ENCODE measurements at regions not wholly inside any gene's neighbourhood (a gene's known extent, or its start where the extent isn't known, plus 50 kb on each side); places are given as distances from the start of the nearest gene placed in this dataset.

GRCh38 chr2:128435576-128436478 is 117.2 kb upstream of the HS6ST1 start:
- DNase-seq (ENCODE audit: extremely low read depth, low read depth, low spot score), result no peak

DNA sequence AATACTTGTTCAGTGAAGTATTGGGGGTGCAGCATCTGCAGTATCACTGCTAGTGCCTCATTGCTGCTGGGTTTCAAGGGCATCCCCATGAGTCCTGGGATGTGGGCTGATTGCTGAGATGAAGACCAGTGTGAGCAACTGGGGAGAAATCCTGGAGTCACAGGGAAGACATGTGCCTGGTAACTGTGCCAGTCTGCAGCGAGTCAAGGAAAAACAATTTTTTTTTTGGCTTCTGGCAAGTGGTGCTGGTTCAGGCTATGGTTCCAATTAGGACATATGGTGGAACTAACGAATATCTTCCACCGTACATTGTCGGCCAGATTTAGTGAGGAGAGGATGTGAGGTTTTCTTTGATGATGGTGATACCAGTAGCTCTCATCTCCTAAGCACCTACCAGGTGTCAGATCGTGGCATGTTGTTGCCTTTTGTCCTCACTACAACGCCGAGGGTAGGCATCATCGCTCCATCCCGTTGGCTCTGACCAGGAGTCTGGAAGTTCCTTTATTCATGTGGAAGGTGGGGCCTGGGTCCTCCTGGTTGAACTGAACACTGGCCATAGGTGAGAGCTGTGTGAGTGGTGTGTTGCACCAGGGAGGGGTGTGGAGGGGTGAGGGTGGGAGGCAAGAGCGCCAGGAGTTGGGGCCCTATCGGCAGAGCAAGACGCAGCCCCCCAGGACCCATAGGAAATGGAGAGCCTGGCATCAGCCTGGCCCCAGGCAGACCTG is 118.0 kb upstream of the HS6ST1 start:
- no peak for DNase-seq (ENCODE audit: extremely low read depth, low read depth, low spot score)

- no peak for DNase-seq (ENCODE audit: extremely low read depth, low read depth, low spot score)
Observed at GRCh38 chr2:128437204-128437565, 118.5 kb upstream of the HS6ST1 start.

DNA sequence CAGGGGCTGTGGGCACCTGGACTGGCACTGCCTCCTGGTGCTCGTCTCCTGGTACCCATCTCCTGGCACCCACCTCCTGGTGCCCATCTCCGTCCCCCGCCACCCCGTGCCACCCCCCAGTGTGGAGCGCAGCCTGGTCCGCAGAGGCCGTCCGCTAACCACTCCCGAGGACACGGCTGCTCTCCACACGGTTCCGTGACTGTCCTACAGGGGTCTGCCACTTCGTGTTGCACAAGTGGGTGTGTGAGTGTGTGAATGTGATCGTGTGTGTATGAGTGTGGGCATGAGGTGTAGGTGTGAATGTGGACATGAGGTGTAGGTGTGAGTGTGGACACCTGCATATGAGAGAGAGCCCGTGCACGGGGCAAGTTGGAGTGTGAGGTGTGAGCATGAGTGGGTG is 119.4 kb upstream of the HS6ST1 start:
- no peak for DNase-seq (ENCODE audit: extremely low read depth, low read depth, low spot score)

- no peak for DNase-seq (ENCODE audit: extremely low read depth, low read depth, low spot score)
Observed at GRCh38 chr2:128438586-128438985, 119.9 kb upstream of the HS6ST1 start.

DNA sequence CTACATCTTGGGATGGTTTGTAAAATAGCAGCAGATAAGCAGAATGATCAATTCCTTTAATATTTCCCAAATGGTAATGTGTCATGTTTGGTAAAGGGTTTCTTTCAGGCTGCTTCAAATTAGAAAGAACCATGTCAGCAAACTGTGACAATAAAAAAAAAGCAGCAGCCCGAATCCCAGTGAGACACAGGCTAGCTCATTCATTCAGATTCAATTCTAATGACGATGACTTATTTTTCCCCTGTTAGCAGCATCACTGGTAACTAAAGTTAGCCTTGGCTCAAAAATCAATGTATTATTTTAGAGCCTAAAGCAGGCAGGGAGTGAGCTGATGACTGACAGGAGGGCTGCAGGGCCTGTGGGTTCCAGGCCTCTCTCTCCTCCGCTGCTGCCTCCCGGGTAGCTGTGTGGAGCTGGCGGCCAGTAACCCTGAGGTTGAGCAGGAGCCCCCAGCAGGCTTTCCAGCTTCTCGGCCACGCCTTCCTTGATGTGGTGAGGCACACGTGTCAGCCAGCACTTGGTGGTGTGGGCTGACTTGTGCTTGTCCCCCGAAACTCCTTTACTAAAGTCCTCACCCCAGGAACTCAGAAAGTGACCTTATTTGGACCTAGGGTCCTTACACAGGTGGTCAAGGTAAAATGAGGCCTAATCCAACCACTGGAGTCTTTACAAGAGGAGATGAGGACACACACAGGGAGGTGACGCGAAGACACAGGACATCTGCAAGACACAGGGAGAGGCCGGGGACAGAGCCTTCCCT is 120.5 kb upstream of the HS6ST1 start:
- no peak for DNase-seq (ENCODE audit: extremely low read depth, low read depth, low spot score)

DNA sequence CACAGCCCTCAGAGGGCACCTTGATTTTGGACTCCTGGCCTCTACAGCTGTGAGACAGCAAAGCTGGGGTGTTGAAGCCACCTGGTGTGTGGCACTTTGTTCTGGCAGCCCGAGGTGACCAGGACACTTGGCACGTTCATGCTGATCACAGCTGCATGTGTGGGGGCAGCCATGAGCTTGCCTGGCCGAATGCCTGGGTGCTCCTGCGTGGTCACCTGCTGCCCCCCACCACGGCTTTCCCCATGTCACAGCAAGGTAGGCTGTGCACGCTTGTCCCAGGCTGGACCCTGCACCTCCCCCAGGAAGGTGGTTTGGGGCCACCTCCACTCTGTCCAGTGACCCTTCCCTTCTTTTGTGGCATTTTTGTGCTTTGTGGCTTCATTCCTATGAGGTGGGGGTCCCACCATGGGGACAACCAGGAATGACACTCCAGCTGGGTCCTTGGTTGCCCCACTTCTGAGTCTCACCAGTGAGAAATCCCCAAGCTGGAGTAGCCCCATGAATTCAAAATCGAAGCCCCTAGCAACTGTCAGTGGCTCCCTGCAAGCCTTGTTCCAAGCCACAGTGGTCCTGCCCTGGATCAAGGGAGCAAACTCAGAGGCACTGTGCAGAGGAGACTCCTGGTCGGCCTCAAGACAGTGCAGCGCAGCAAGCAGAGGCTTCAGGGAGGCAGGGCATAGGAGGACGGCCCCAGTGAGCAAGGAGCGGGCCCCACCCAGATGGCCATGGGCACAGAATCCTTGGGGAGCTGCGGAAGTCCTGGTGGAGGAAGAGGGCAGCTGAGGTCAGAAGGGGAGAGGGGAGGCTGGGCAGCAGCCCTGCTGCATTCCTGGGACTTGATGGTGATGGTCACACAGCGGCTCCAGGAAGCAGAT is 121.4 kb upstream of the HS6ST1 start:
- DNase-seq (ENCODE audit: extremely low read depth, low read depth, low spot score), result no peak

DNA sequence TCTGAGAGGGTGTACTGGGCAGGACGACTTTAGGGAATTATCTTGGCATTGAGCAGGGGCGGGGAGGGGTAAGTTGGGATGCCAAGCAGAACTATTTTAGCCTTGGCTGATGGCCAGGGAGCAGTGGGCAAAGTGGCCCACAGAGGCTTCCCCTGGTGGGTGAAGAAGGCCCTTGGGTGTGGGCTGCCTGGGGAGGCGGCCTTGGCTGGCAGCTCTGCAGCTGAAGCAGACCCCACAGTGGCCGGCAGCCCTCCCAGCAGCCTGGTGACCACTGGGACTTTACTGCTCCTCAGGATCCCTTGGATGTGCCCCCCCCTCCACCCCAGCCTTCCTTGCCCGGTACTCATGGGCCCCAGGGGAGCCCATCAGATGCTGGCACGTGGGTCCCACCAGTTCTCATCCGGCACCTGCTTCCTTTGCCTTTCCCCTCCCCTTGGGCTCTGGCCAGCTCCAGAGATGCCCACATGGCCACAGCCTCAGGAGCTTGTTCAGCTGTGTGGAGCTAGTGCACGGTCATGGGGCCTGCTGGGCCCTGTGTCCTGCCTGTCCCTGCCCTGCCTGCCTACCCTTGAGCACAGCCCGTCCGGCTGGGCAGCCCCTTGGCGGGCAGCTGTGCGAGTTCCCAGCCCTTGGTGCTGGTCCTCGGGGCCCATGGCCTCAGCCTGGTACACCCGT is 122.1 kb upstream of the HS6ST1 start:
- DNase-seq (ENCODE audit: extremely low read depth, low read depth, low spot score), result no peak

GRCh38 chr2:128441341-128442052 is 122.8 kb upstream of the HS6ST1 start:
- DNase-seq (ENCODE audit: extremely low read depth, low read depth, low spot score), result no peak

DNA sequence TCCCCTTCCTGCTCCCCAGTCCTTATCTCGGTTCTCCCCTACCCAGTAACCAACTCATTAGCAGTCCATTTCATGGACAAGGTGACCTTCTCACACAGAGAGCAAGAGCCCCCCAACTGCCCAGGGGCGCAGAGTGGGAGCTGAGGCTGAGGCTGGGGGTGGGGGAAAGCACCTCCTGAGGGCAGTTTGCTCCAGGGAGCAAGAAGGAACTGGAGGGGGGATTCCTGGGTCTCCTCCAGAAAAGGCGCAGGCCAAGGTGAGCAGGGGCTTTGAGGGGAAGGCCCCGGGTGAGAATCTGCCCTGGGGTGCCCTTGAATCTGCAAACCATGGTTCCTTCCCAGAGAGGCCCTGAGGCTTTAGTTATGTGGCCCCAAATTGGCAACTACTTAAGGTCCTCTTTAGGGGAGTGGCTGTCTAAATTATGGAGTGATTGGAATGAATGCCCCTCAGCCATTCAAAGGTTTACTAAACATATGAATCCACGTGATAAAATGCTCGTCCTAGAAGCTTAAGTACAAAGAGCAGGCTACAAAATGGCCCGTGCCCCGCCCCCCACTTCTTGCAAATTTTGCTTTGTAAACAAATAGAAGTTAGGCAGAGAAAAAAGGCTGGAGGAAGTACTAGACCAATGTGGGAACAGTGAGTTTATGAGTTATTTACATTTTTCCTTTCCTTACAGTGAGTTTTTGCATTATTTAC is 123.5 kb upstream of the HS6ST1 start:
- no peak for DNase-seq (ENCODE audit: extremely low read depth, low read depth, low spot score)

- DNase-seq (ENCODE audit: extremely low read depth, low read depth, low spot score), result no peak
Observed at GRCh38 chr2:128442891-128443302, 124.2 kb upstream of the HS6ST1 start.

DNA sequence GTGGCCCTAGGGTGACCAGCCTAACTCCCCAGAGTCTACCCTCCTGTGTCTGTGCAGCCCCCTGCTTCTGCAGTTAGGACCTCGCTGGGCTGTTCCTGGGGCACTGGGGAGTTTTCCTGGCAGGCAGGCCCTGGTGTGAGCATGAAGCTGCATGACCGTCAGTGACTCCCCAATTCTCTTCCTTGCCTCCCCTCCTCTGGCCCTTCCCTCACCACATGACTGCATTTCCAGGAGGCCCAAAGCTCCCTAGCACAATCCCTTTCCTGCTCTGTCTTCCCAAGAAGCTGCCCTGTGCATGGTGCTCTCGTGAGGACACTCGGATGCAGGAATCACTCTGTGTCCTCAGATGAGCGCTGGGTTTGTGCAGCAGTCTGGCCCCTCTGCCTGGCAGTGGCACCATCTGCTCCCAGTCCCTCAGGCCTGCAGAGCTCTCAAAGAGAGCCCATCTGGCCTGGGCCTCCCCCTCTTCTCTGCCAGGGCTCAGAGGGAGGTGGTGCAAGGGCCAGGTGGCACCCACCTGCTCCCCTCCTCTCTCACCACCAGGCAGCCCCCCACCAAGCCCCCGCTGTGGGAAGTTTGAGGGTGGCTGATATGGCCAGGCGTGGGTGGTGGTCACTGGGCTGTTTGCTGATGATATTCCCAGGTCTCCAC is 125.6 kb upstream of the HS6ST1 start:
- no peak for DNase-seq (ENCODE audit: extremely low read depth, low read depth, low spot score)

GRCh38 chr2:128444816-128445522 is 126.3 kb upstream of the HS6ST1 start:
- DNase-seq (ENCODE audit: extremely low read depth, low read depth, low spot score), result no peak

GRCh38 chr2:128445523-128445900 is 126.8 kb upstream of the HS6ST1 start:
- no peak for DNase-seq (ENCODE audit: extremely low read depth, low read depth, low spot score)

DNA sequence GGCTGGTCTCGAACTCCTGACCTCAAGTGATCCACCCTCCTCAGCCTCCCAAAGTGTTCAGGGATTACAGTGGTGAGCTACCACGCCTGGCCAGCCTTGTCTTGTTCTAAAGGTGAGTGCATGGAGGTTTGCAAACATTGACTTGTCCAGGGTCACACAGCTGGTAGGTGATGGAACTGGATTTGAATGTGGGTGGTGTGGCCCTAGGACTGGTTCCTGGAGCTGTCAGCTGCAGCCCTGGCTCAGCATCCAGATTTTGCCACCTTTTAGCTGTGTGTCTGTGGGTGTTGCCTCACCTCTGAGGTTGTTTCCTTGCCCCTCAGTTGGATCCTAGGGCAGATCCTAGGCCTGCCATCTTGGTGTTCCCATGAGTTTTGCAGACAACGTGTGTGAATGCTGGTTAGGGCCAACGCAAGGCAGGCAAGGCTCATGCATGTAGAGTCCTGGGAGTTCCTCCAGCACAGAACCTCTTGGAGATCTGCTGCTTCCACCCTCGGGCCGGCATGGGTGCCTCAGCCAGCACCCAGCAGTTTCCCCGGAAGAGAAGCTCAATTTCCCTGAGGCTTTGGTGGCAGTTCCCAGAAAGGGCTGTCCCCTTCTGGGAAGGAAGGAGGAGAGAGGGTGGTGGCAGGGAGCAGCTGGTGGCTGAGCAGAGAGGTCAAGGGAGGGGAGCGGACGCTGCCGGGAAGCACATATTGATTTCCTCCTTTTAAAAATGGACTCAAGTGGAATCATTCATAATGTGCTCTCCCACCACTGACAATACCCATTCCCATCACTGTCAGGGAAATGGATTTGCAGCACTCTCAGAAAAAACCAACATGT is 127.6 kb upstream of the HS6ST1 start:
- DNase-seq (ENCODE audit: extremely low read depth, low read depth, low spot score), result no peak

DNA sequence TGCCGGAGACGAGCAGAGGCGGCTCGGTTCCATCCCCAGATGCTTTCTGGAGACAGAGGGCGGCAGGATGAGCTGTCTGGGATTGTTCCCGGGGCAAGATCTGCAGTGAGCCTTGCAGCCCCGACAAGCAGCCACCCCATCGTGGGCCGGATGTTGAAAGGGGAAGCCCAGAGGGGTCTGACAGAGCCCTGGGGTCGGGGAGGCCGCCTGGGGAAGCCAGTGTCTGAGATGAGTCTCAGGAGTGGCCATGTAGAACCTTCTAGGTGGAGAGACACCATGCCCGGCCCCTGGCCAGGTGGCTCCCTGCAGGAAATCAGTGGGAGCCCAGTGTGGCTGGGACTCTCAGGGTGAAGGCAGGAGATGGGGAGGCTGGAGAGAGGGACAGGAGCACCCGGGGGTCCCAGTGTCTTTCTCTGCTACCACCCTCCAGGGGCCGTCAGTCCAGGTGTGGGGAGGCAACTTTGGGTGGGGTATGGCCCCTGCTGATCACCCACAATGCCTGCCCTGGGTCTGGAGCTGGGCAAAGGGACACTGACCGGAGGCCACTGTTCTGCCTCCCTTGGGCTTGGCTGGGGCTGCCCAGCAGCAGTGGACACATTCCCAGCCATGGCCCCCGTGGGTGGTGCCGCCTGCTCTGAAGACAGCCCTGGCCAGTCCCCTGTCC is 128.3 kb upstream of the HS6ST1 start:
- no peak for DNase-seq (ENCODE audit: extremely low read depth, low read depth, low spot score)
